PC-3 (cell line): ENCODE measurements at regions not wholly inside any gene's neighbourhood (a gene's known extent, or its start where the extent isn't known, plus 50 kb on each side); places are given as distances from the start of the nearest gene placed in this dataset.

ENCODE experiments used
- EZH2 ChIP-seq: fragments of 300-600 bp; sonication (generic); IDR thresholded peaks from one replicate; pipeline ENCODE4 v1.6.1; 2017; ENCODE audit warnings: antibody characterized with exemption, mild to moderate bottlenecking, low read length; ENCODE audit not compliant: unreplicated experiment
- TF ChIP-seq, protein P1 (sequence below): fragments of 300-600 bp; sonication (generic); conservative IDR thresholded peaks from 2 replicates; pipeline ENCODE4 v1.5.1; 2017; ENCODE audit warnings: antibody characterized with exemption, low read depth, mild to moderate bottlenecking, low read length

DNA sequence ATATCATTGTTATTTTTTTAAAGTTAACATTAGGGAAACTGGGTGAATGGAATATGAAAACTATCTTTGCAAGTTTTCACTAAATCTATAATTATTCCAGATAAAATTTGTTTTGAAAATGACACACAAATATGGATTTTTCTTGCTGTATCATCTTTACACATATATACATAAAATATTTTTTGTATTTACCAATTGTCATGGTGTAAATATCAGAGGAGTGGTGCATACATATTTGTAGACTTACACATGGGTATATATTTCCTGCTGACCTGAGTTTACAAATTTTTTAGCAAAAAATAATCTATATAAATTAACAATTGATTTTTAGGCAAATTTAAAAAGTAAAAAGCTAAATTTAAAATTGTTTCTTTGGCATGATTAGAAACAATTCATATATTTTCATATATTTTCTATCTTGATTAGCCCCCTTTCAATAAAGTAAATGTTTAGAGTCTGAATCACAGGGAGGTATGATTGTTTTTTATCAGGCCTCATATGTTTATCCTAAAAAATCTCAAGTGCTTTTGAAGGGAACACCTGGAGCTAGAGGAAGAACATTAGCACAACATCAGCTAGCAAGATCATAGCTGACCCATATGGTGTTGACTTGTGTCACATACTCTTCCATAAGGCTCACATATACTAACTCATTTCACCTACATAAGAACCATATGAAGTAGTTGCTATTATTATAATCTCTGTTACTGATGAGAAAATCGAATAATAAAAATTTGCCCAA lies 671.8 kb upstream of the GJE1 start:
- TF ChIP-seq, protein P1, sequence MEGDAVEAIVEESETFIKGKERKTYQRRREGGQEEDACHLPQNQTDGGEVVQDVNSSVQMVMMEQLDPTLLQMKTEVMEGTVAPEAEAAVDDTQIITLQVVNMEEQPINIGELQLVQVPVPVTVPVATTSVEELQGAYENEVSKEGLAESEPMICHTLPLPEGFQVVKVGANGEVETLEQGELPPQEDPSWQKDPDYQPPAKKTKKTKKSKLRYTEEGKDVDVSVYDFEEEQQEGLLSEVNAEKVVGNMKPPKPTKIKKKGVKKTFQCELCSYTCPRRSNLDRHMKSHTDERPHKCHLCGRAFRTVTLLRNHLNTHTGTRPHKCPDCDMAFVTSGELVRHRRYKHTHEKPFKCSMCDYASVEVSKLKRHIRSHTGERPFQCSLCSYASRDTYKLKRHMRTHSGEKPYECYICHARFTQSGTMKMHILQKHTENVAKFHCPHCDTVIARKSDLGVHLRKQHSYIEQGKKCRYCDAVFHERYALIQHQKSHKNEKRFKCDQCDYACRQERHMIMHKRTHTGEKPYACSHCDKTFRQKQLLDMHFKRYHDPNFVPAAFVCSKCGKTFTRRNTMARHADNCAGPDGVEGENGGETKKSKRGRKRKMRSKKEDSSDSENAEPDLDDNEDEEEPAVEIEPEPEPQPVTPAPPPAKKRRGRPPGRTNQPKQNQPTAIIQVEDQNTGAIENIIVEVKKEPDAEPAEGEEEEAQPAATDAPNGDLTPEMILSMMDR = no peak
- TF ChIP-seq EZH2 = no peak
